CD4-positive, alpha-beta T cell treated with Interleukin-4 for 4 hours (primary cell): ENCODE measurements at regions not wholly inside any gene's neighbourhood (a gene's known extent, or its start where the extent isn't known, plus 50 kb on each side); places are given as distances from the start of the nearest gene placed in this dataset.
"Not testable (repeated sequence)": the region's sequence is repeated elsewhere in the genome, so short reads cannot be mapped to it uniquely, and the experiment has no call there.

Experiments used
- DNase-seq: peaks from one replicate; pipeline ENCODE4 v3.0.0-alpha.2; 2020

GRCh38 chr9:96062031-96062430 is 186.5 kb downstream of the ERCC6L2 start:
- DNase-seq, result no peak

- peak; percentile 48 for DNase-seq
Measured at GRCh38 chr9:96061293-96061987, 185.9 kb downstream of the ERCC6L2 start.

GRCh38 chr9:96058218-96058617 is 182.7 kb downstream of the ERCC6L2 start:
- no peak for DNase-seq

GRCh38 chr9:96057155-96057554 is 181.7 kb downstream of the ERCC6L2 start:
- DNase-seq, result no peak

- no peak for DNase-seq
Measured at GRCh38 chr9:96056226-96056625, 180.7 kb downstream of the ERCC6L2 start.

- not testable (repeated sequence) for DNase-seq
Measured at GRCh38 chr9:96054248-96054647, 178.8 kb downstream of the ERCC6L2 start.

DNA sequence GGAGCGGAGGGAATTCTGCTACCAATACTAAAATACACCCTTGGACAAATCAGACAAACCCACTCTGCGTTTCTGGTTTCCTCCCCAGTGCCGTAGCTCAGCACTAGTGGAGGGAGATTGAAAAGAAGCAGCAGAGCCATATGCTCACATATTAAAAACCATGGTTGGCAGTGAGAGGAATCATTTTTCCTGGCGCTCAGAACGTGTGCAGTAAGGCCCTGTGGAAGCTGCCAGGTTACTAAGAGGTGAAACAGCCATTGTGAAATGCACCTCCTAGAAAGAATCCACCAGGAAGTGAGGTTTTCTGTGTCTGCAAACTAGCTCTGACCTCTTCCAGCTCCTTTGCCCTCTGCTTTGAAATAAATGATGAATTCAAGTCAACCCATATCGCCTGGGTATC is 177.2 kb downstream of the ERCC6L2 start:
- DNase-seq, result no peak

DNA sequence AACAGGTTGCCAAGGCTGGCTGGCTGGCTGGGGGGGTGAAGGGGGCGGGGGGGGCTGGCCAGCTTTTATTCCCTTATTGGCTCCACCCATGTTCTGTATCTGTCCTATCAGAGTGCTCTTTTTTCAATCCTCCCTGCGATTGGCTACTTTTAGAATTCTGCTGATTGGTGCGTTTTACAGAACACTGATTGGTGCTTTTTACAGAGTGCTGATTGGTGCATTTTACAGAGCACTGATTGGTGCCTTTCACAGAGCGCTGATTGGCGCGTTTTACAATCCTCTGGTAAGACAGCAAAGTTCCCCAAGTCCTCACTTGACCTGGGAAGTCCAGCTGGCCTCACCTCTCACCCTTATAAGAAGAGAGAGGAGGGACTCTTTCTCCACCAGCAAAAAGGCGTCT is 175.9 kb downstream of the ERCC6L2 start:
- DNase-seq, result no peak

- DNase-seq, result no peak
Measured at GRCh38 chr9:96050861-96051155, 175.3 kb downstream of the ERCC6L2 start.

- DNase-seq, result no peak
Measured at GRCh38 chr9:96050048-96050860, 174.8 kb downstream of the ERCC6L2 start.

GRCh38 chr9:96048956-96049831 is 173.7 kb downstream of the ERCC6L2 start:
- no peak for DNase-seq

- DNase-seq, result no peak
Measured at GRCh38 chr9:96048104-96048955, 172.8 kb downstream of the ERCC6L2 start.

DNA sequence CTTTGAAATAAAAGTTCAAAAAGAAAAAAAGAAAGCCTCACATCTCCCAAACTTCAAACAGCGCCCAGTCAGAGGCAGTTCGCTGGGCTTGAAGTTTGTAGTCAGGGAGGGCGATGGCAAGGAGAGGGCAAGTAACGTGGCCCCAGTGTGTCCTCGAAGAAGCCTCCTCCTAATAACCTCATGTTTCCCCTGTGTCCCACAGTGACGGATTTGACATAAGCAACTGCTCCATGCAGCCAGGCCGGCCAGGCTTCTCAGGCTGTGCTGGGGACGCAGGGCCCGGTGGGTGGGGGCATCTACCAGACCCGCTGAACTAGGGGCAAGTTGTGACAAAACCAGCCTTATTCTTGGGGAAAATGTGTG is 172.2 kb downstream of the ERCC6L2 start:
- no peak for DNase-seq

DNA sequence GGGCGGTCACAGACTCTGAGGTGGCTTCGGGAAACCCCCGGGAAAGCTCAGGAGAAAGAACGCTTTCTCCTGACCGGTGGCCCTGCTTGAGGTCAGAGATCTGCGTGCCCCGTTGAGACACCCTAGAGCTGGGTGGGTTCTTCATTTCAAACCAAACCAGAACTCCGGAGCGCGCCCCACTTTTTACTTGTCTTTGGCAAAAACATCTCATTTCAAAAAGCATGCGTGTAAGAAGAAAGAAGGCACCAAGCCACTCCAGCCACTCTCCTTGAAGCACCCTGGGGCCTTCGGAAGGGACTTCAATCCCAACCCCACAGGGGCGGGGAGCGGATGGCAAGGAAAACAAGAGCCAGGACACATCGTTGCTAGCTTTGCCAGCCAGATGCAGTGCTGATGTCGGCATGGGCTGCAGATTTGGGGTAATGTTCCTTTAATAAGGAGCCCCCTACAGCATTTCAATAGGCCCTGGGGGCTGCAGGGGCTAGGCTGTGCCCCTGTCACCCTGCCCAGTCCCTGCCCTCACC is 171.7 kb downstream of the ERCC6L2 start:
- DNase-seq, result no peak

- DNase-seq, result no peak
Measured at GRCh38 chr9:96045811-96046210, 170.3 kb downstream of the ERCC6L2 start.

- DNase-seq, result no peak
Measured at GRCh38 chr9:96044401-96044800, 168.9 kb downstream of the ERCC6L2 start.

DNA sequence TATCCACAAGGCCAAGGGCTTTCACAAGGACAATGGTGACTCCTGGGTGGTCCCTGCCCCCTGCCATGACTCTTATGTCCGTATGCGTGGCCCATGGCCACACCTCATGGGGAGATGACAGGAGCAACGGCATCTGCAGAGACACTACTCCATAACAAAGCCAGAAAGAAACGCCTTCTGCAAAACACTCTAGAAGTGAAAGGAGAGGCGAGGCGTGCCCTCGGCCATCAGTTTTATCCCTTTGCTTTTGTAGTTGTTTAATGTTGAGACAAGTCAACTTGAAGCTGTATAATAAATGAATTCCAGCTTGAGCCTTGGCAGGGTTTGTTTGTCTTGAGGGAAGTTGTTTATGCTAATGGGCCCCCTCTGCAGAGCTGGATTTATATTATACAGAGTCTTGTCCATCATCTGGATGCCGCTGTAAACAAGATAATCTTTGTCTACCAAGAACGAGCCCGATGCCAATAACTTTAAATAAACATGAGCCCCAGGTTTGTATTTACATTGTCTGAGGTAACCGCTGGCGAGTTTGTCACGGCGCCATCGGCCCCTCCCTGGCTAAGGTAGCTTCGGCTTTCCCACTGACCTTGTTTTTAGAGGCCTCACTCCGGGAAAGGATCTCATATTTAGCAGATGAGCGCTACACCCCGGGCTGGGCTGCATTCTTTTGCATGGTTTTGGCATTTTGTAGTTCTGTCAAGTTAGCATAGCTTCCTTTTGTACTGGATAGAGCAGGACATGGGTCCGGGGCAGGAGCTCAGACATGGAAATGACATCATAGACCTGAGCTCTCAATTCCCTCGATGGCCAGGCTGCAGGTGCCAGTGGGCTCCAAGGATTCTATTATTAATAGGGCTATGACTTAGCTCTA is 165.3 kb downstream of the ERCC6L2 start:
- no peak for DNase-seq

- no peak for DNase-seq
Measured at GRCh38 chr9:96038914-96039313, 163.4 kb downstream of the ERCC6L2 start.

- no peak for DNase-seq
Measured at GRCh38 chr9:96038271-96038670, 162.8 kb downstream of the ERCC6L2 start.

GRCh38 chr9:96034553-96035122 is 159.1 kb downstream of the ERCC6L2 start:
- no peak for DNase-seq

- no peak for DNase-seq
Measured at GRCh38 chr9:96033896-96034295, 158.4 kb downstream of the ERCC6L2 start.
